ENCODE measurements at regions not wholly inside any gene's neighbourhood (a gene's known extent, or its start where the extent isn't known, plus 50 kb on each side); places are given as distances from the start of the nearest gene placed in this dataset.

GRCh38 chr2:747762-748351 lies 70.7 kb upstream of the TMEM18 start:
- no peak for DNase-seq

- DNase-seq = no peak
Measured at GRCh38 chr2:746697-747096, 69.5 kb upstream of the TMEM18 start.

- no peak for DNase-seq
Measured at GRCh38 chr2:744088-744487, 66.9 kb upstream of the TMEM18 start.

- DNase-seq = no peak
Measured at GRCh38 chr2:742221-742620, 65.0 kb upstream of the TMEM18 start.

GRCh38 chr2:741195-741496 lies 63.9 kb upstream of the TMEM18 start:
- no peak for DNase-seq

- DNase-seq = peak; percentile 95
Measured at GRCh38 chr2:740322-741194, 63.4 kb upstream of the TMEM18 start.

- DNase-seq = peak; percentile 80
Measured at GRCh38 chr2:739864-740321, 62.7 kb upstream of the TMEM18 start.

GRCh38 chr2:736939-737338 lies 59.7 kb upstream of the TMEM18 start:
- no peak for DNase-seq

GRCh38 chr2:735670-736218 lies 58.5 kb upstream of the TMEM18 start:
- no peak for DNase-seq

- DNase-seq = no peak
Measured at GRCh38 chr2:734496-734895, 57.3 kb upstream of the TMEM18 start.

GRCh38 chr2:733495-733894 lies 56.3 kb upstream of the TMEM18 start:
- DNase-seq = no peak

GRCh38 chr2:733001-733400 lies 55.8 kb upstream of the TMEM18 start:
- DNase-seq = no peak

- DNase-seq = no peak
Measured at GRCh38 chr2:731711-732110, 54.5 kb upstream of the TMEM18 start.

- DNase-seq = no peak
Measured at GRCh38 chr2:729376-729861, 52.2 kb upstream of the TMEM18 start.

GRCh38 chr2:728165-728564 lies 51.0 kb upstream of the TMEM18 start:
- no peak for DNase-seq

- no peak for DNase-seq
Measured at GRCh38 chr2:727071-727470, 49.9 kb upstream of the TMEM18 start.

All from NCI-H510A (cell line).